GM13976 (cell line): ENCODE measurements at regions not wholly inside any gene's neighbourhood (a gene's known extent, or its start where the extent isn't known, plus 50 kb on each side); places are given as distances from the start of the nearest gene placed in this dataset.

ENCODE experiments used
- DNase-seq: peaks from one replicate; pipeline ENCODE4 v3.0.0; 2012; ENCODE audit warnings: low spot score
- CTCF ChIP-seq: IDR thresholded peaks from 2 replicates; pipeline ENCODE4 v1.5.1; 2012; ENCODE audit warnings: borderline replicate concordance, mild to moderate bottlenecking; ENCODE audit not compliant: insufficient read depth; ENCODE audit errors: extremely low read depth, missing control alignments, control extremely low read depth
- in situ Hi-C: fragments of 300-500 bp; cut with MboI; formaldehyde crosslinking; loops from one replicate; pipeline ENCODE4 v1.12.0; 2022; ENCODE audit warnings: low sequenced_read_pairs, mixed read lengths, inconsistent platforms; ENCODE audit not compliant: unreplicated experiment

- in situ Hi-C loops = no loop called here
- DNase-seq = no peak
- TF ChIP-seq CTCF = no peak
Observed at GRCh38 chr2:133768256-133768655, 200.0 kb upstream of the NCKAP5 start.

- no peak for TF ChIP-seq CTCF
- in situ Hi-C loops = no loop called here
Observed at GRCh38 chr2:133768658-133769435, 200.6 kb upstream of the NCKAP5 start.

GRCh38 chr2:133773854-133774653 is 205.8 kb upstream of the NCKAP5 start:
- TF ChIP-seq CTCF = no peak
- in situ Hi-C loops = no loop called here
- DNase-seq = no peak

More at GRCh38 chr2:133768658-133769435, 200.6 kb upstream of the NCKAP5 start:
- DNase-seq = no peak

- no peak for TF ChIP-seq CTCF
- in situ Hi-C loops = no loop called here
- DNase-seq = no peak
Observed at GRCh38 chr2:133774654-133775015, 206.4 kb upstream of the NCKAP5 start.

- TF ChIP-seq CTCF = no peak
- in situ Hi-C loops = no loop called here
- no peak for DNase-seq
Observed at GRCh38 chr2:133776936-133777573, 208.8 kb upstream of the NCKAP5 start.

GRCh38 chr2:133777574-133777960 is 209.3 kb upstream of the NCKAP5 start:
- no peak for TF ChIP-seq CTCF
- in situ Hi-C loops = no loop called here
- no peak for DNase-seq
